Stimulated activated CD4-positive, alpha-beta T cell treated with anti-CD3 and anti-CD28 coated beads, Interleukin-4, amount 100 ng/mL, for 48 hours (primary cell): ENCODE measurements at regions not wholly inside any gene's neighbourhood (a gene's known extent, or its start where the extent isn't known, plus 50 kb on each side); places are given as distances from the start of the nearest gene placed in this dataset.

Experiments used
- DNase-seq, 2 donors: peaks; one replicate each; pipeline ENCODE4 v3.0.0-alpha.2; 2020; ENCODE audit warnings: low read depth in 2 of 2

DNA sequence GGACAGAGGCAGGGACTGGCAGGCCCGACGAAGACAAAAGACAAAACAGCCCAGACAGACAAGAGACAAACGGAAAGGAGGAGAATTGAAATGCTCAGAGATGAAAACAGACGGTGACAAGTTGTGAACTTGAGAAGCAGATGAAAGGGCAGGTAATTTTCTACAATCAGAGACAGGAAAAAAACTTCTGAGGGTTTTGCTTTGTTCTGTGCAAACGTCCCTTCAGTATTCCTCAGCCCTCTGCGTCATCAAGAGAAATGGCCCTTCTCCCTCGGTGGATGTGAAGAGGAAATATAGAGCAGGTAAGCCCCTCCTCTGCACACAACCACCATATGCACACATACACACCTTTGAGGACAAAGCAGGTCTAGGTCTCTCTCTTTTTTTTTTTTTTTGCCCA, 206.6 kb downstream of the UACA start:
- no peak for DNase-seq

DNA sequence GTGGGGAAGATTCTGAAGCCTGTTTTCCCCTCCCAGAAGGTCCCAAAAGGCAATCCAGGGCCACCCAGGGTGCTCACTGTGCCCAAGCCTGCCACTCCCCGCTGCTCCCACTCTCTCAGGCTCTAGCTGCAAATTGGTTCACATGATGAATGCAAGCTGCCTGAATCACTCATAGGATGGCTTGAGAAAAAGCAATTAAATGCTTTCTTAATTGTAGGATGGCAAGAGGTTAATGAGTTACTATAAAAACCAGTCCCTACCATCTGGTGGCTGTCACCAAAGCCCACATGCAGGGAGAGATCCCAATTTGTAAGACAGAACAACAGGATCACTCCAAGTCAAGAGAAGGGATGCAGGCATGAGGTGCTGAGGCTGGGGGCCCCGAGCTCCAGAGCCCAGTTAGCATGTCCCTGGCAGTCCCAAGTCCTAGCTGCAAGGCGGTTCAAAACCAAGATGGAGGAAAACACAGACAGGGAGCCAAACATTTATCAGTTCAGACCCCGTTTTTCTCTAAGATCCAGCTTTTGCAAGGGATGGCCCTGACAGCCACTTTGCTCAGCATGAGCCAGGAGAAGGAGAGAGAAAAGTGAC, 207.1 kb downstream of the UACA start:
- no peak for DNase-seq

DNA sequence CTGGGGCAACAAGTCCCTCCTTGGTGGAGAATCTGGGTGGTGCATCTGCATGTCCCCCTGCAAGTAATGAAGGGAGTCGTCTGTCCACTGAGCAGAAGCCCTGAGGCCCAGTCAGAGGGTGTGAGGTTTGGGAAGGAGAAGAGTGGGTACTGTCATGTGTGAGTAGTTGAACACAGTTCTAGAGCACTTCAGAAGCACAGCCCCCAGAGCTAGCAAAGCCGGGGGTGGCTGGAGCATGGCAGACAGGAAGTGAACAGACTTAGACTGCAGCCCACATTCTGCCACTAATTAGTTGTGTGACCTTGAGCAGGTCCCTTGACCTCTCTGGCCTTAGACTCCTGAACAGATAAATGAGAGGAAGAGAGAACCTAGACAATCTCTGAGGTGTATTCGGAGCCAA, 207.6 kb downstream of the UACA start:
- DNase-seq: no peak

DNA sequence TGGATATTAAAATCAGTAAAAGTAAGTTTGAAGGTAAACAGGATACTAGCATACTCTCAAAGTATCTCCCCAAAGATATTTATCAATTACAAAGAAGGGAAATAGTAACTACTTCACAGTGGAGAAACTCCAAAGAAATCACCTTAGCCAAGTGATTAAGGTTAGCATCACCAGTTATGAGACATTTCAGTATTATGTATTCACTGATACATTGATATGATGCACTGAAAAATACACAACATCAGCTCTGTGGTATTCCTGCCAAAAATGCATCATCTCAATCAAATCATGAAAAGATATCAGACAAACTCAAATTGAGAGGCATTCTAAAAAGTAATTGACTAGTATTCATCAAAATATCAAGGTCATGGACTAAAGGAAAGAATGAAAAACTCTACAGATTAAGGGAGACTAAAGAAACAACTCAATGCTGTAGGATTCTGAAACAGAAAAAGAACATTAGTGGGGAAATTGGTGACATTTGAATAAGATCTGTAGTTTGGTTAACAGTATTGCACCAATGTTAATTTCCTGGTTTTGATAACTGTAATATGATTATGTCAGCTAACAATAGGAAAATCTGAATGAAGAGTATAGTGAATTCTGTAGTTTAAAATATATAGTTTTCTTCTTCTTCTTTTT, 215.4 kb downstream of the UACA start:
- DNase-seq: no peak

DNA sequence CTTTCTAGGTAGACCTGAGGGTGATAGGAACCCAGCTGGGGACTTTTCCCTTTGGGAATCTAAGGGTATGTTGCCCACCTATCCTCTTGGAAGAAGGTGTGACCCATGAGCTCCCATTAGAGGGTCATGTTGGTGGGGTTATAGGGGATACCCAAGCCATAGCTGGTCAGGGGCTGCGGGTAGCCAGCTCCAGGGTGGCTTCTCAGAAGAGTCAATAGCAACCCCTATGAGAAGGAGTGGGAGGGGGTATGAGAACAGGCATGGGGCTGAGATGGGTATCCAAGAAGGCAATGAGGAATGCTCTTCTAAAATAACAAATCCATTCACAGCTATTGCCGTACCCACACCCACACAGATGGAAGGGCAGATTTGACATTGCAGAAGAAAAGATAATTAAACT, 217.8 kb downstream of the UACA start:
- DNase-seq: no peak

DNA sequence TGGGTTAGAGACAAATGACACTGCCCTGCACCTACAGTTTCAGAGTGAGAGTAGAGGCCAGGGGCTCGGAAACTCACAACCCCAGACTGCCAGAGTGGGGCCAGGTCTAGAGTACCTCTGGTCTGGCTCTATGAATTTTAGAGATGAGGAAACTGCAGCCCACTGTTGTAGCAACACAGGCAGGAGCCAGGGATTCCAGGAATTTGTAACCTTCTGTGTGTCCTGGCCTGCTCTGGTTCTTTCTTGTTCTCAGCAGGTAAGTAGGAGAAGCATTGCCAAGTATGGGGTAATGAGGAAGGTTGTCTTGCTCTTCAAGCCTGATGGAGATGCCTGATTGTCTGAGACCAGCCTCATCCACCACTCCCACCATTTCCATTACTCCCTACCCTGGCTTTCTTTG, 221.8 kb downstream of the UACA start:
- no peak for DNase-seq

DNA sequence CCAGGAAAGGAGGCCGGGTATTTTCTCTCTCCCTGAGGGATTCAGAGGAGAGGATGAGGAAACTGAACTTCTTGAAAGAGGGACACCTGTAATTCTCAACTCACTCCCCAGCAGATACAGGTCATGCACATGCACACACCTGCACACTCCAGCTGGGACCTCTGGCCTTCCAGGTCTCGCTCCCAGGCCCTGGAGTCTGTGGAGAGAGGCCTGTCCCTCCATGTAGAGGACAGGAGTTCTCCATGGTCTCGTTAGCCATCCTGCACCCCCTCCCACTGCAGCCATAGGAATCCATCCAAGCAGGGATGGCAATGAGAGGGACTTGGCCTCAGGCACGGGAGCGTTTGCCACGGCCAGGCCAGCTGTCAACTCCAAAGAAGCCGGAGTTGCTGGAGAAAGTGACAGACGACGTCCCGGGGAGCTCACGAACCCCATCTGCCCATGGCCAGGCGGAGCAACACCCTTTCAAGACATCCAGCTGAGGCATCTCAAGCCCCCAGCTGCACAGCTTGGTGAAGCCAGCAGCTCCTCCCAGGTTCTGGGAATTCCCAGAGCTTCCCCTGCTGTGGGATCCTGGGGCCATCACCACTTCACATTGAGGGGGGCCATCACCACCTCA, 223.3 kb downstream of the UACA start:
- DNase-seq: no peak

DNA sequence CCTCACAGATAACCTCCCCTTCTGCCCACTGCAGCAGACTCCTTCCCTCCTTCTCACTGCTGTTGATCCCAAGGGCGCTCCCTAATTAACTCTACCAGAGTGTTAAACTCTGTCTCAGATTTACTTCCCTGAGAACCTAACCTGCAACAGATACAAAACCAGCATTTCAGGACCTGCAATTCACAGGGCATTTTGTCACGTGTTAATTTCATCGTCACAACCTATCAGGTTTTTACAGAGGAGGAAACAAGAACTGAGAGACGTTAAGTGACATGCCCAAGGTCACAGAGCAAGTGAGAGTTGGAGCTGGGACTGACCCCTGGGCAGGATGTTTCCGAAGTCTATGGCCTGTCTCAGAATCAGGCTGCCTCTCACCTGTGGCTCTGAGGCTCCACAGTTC, 223.9 kb downstream of the UACA start:
- no peak for DNase-seq

DNA sequence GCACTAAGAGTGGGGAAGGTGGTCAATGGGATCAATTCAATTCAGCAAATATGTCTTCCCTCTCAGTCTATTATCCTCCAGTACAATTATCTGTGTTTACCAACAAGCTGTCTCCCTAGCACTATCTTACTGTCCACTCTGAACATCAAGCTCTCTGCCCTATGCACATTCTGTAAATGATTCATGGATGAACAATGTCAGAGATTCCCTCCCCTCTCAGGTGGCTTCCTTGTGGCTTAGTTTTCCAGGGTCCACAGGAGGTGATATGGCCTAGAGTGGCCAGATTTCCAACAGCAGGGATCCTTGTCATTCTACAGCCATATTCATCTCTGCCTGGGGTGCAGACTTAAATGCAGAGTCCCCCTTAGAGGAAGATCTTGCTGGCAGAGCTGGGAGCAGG, 225.1 kb downstream of the UACA start:
- DNase-seq: no peak

DNA sequence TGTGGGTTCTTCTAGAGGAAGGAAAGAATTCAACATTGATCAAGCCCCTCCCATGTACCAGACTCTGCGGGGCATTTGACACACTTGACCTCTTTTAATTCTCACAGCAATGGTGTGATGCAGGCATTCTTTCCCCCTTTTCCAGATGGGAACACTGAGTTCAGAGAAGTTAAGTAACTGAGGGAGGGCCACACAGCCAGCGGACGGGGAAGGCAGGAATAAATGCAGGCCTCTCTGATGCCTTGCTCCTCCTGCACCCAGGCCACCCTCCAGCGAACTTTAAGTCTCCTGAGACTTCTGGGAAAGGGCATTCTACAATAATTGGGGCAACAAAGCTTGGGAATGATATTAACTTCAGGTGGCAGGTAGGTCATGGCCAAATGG, 227.4 kb downstream of the UACA start:
- no peak for DNase-seq

DNA sequence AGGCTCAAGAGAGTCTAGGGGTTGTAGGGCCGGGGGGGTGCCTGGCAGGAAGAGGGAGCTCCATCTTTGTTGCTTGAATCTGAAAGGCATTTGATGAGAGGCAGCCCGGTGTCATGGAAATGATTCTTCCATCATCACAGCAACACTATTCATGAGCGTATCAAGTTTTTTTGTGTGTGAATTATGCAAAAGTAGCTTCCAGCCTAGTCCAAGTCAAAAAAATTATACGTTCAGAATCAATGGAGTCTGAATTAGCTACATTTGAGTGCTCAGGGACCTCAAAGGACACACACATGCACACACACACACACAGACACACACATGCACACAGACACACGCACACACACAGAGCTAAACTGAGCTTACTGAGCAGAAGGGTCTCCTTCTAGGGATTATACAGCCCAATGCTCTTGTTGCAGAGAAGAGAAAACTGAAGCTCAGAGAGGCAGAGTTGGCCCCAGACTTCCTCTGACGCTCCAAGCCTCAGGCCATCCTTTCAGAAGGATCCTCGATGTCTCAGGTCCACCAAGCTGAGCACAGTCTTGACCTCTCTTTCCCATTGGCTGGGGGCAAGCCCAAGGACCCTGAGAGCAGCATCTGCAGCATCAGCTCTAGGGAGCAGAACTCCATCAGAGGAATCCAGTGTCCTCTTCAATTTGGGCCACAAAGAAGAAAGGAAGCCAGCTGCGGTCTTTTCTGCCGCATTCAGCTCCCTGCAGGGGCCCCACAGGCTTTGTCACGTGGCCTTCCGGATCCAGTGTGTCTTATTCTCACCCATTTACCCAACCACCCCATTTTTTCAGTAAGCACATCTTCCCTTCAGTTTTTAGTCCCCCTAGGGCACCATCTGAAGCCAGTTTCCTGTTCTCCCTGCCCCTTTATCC, 228.0 kb downstream of the UACA start:
- DNase-seq: peak; percentile 26 to 35

DNA sequence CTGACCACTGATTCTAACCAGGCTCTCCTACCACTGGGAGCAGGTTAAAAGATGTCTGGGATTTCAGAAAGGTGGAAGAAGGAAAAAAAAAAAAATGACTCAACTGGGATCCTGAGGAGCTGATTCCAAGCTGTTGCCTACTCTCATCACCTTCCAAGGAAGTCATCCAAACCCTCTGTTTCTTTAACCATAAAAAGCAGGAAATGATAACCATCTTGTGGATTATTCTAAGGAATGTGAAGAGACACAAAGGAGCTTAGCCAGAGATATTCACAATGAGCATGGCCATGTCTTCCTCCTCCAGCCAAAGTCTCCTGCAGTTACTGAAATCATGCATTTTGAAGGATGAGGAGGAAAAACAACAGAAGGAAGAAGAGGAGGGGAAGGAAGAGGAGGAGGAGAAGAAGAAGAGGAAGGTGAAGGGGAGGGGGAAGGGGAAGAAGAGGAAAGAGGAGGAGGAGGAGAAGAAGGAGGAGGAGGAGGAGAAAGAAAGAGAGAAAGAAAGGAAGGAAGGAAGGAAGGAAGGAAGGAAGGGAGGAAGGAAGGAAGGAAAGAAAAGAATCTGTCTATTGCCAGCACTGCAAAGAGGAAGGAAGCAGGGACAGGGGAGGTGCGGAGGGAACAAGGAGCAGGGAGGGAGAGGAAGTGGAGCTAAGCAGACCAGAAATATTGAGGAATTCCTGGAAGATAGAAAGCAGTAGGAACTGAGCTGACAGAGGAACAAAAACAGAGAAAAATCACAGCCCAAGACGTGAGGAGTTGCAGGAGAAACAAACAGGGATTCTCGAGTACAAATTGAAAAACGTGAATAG, 229.2 kb downstream of the UACA start:
- no peak for DNase-seq

DNA sequence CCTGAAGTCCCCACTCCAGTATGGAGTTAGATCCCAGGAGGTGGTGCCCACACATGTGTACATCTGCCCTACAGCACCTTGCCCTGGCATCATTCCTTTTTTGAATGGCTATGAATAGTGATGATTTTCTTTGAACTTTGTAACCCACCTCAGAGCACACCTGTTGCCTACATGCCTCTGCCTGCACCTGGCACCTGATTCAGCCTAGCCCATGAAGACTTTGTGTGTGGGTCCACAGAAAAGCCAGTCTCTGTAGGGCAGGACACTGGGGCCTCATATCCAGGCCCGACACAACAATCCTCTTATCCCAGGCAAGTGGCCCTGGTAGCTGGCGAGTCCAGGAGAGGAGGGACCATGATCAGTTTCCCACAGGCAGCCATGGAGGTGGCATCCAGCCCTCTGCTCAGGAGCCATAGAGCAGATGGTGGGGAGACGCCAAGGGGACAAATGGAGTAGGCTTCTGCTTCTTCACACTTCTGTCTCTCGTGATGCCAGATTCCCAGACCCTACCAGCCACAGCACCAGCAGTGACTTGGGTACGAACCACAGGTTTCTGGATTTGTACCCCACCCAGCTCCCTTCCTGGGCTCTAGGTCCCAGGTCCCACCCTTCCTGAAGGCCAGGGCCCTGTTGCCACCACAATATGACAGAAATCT, 230.7 kb downstream of the UACA start:
- no peak for DNase-seq

DNA sequence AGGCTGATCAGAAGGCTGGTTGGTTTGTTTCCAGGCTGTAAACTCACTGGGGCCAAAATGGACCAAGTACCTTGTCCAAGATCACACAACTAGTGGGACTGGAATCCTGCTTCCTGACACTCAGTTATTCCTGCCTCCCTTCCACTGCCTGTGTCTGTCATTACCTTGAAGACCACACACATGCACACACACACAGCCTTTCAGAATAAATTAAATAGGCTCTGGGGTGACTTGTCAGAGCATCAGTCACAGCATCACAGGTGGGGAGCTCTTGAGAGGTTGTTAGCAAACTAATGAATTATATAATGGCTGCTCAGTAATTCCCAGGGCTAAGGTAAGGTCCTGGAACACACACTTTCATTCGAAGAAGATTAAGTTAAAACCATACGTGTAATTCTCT, 231.8 kb downstream of the UACA start:
- no peak for DNase-seq

DNA sequence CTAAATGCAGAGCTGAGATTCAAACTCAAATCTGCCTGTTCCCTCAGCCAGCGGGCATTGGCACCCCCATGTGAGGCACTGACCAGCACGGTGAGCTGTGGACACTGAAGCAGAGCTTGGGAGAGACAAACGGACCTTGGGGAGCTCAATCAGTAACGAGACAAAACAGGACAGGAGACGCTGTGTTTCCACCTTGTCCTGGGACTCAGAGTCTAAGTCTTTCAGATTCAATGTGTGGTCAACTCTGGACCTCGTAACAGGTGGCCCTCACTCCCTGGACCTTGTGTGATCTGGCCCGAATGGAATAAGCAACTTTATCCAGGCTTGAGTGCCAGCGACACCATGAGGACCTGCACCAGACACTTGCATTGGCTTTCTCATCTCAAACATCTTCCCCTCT, 232.5 kb downstream of the UACA start:
- DNase-seq: no peak

DNA sequence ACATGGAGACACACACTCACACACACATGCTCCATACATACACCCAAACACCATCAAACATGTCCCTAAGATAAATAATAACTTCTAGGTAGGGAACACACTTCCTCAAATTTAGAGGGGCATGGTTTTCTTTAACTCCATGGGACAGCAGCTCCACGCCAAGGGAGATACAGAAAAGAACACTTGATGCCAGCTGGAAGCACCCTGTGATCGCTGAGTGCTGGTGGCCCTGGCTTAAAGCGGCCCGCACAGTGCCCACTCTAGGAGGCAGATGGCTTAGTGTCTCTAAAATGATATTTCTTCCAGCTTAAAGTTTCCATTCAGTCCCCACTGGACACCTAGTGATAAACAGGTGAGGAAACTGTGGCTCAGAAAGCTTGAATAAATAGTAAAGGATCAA, 232.9 kb downstream of the UACA start:
- DNase-seq: no peak

DNA sequence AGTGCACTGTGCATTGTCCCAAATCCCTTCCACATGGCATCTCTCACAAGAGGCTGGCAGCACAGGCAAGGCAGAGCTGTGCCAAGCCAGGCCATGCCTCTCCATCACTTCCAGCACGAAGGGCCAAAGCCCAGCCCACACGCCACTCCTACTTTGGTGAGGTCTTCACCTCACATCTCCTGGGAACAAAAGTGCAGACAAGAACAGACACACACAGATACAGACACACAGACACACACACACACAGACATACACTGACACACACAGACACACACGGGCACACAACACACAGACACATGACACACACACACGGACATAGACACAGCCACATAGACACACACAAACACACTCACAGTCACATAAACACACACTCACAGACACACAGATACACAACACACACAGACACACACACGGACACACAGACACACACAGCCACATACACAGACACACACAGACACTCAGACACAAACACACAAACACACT, 233.3 kb downstream of the UACA start:
- no peak for DNase-seq

DNA sequence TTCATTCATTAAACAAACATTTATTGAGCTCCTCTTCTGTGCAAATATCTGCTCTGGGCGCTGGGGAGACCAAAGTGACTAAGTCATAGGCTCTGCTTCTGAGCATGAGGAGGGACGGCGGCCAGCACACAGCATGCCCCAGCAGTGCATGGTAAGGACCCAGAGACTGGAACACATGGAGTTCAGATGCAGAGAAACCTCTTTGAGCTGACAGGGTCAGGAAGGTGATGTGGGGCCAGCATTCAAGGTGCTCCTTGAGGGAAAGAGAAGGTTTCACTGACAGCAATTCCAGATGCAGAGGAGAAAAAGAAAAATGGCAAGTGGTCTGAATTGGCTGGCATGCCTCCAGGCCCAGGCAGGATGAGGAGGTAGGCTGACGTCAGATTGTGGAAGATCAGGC, 234.5 kb downstream of the UACA start:
- DNase-seq: no peak

DNA sequence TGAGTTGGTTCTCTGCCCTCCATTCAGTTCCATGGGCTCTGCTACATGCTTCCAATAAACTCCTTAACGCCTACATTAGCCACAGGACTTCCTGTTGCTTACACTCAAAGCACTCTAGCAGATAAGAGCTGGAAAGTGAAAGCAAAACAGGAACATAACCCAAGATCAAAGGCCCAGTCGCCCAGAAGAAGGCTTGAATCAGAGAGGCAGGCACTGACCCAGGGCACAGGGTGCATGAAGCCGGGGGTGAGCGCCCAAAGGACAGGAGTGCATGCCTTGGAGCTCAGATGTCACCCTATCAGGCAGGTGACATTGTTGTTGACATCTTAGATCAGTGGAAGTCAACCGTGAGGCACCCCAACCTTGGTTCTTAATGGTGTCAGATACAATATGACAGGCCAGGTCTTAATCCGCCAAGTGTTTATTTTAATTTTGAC, 235.1 kb downstream of the UACA start:
- DNase-seq: peak in 1 of 2 donors; percentile 34

DNA sequence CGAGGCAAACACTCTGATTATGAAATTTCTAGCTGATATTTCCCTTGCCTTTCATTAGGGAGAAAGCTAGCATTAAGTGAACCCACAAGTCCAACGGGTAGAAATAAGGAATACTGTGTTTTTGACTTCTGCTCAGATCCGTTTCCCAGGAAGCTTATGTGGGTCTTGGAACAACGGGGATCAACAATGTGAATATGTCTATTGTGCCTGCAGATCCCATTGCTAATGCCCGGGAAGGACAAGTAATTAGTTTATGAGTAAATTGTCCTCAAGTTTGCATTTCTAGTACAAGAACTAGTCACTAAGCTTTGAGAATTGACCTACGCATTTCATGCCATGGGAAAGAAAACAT, 236.4 kb downstream of the UACA start:
- DNase-seq: no peak
